Thyroid gland (tissue), 4 donors: ENCODE measurements at regions not wholly inside any gene's neighbourhood (a gene's known extent, or its start where the extent isn't known, plus 50 kb on each side); places are given as distances from the start of the nearest gene placed in this dataset.

Experiments
- POLR2A ChIP-seq, 2 donors: fragments of 450-650 bp; IDR thresholded peaks; one replicate each; pipeline ENCODE4 v1.6.1; 2017; ENCODE audit warnings: antibody characterized with exemption in 2 of 2, mild to moderate bottlenecking in 2 of 2, moderate library complexity in 1 of 2
- TF ChIP-seq, protein P1 (sequence below), 6 experiments: fragments of 200-600 bp in 3 of 6; fragments of 450-650 bp in 3 of 6; sonication (generic) in 3 of 6; IDR thresholded peaks; one replicate each; pipeline ENCODE4 v1.5.1; 2016 to 2019; ENCODE audit warnings: antibody characterized with exemption in 6 of 6, mild to moderate bottlenecking in 2 of 6, inconsistent platforms in 1 of 6, moderate library complexity in 1 of 6

DNA sequence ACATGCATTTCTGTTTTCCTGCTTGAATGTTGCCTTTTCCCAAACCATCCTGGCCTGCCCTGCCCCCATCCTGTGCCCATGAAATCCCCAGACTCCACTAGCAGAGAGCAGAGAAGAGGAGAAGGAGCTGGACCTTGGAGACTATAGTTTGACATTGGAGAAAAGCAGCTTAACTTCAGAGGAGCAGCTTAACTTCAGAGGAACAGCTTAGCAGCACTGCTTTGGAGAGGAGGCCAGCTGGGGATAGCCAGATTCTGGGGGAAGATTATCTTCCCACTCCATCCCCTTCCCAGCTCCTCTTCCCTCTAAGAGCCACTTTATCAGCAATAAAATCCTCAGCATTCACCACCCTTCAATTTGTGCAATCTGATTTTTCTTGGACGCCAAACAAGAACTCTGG, 443.0 kb downstream of the PCDH10 start:
- TF ChIP-seq, protein P1, sequence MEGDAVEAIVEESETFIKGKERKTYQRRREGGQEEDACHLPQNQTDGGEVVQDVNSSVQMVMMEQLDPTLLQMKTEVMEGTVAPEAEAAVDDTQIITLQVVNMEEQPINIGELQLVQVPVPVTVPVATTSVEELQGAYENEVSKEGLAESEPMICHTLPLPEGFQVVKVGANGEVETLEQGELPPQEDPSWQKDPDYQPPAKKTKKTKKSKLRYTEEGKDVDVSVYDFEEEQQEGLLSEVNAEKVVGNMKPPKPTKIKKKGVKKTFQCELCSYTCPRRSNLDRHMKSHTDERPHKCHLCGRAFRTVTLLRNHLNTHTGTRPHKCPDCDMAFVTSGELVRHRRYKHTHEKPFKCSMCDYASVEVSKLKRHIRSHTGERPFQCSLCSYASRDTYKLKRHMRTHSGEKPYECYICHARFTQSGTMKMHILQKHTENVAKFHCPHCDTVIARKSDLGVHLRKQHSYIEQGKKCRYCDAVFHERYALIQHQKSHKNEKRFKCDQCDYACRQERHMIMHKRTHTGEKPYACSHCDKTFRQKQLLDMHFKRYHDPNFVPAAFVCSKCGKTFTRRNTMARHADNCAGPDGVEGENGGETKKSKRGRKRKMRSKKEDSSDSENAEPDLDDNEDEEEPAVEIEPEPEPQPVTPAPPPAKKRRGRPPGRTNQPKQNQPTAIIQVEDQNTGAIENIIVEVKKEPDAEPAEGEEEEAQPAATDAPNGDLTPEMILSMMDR (IDR thresholded peaks at IDR 0.05): no peak
- TF ChIP-seq POLR2A (IDR thresholded peaks at IDR 0.05): no peak
